LHCN-M2 (cell line): ENCODE measurements at regions not wholly inside any gene's neighbourhood (a gene's known extent, or its start where the extent isn't known, plus 50 kb on each side); places are given as distances from the start of the nearest gene placed in this dataset.
"Not testable (repeated sequence)": the region's sequence is repeated elsewhere in the genome, so short reads cannot be mapped to it uniquely, and the experiment has no call there.

Experiments
- DNase-seq: peaks from one replicate; pipeline ENCODE4 v3.0.0-alpha.2; 2012; ENCODE audit warnings: low read depth

- not testable (repeated sequence) for DNase-seq
Measured at GRCh38 chr2:111365986-111366640, 245.4 kb downstream of the BCL2L11 start.

- DNase-seq, result not testable (repeated sequence)
Measured at GRCh38 chr2:111366641-111367029, 245.9 kb downstream of the BCL2L11 start.

- not testable (repeated sequence) for DNase-seq
Measured at GRCh38 chr2:111367080-111367479, 246.4 kb downstream of the BCL2L11 start.

GRCh38 chr2:111367871-111368270 lies 247.2 kb downstream of the BCL2L11 start:
- peak; percentile 9 for DNase-seq

- not testable (repeated sequence) for DNase-seq
Measured at GRCh38 chr2:111368288-111368687, 247.6 kb downstream of the BCL2L11 start.

- DNase-seq, result not testable (repeated sequence)
Measured at GRCh38 chr2:111373060-111373459, 252.3 kb downstream of the BCL2L11 start.

- not testable (repeated sequence) for DNase-seq
Measured at GRCh38 chr2:111373989-111374388, 253.3 kb downstream of the BCL2L11 start.

GRCh38 chr2:111374734-111375133 lies 254.0 kb downstream of the BCL2L11 start:
- DNase-seq, result not testable (repeated sequence)

GRCh38 chr2:111375320-111375883 lies 254.7 kb downstream of the BCL2L11 start:
- not testable (repeated sequence) for DNase-seq

- not testable (repeated sequence) for DNase-seq
Measured at GRCh38 chr2:111376272-111376970, 255.7 kb downstream of the BCL2L11 start.

- not testable (repeated sequence) for DNase-seq
Measured at GRCh38 chr2:111376971-111377352, 256.2 kb downstream of the BCL2L11 start.

- DNase-seq, result not testable (repeated sequence)
Measured at GRCh38 chr2:111377386-111377959, 256.8 kb downstream of the BCL2L11 start.

- not testable (repeated sequence) for DNase-seq
Measured at GRCh38 chr2:111378348-111378747, 257.6 kb downstream of the BCL2L11 start.

GRCh38 chr2:111380733-111381439 lies 260.2 kb downstream of the BCL2L11 start:
- not testable (repeated sequence) for DNase-seq

- DNase-seq, result not testable (repeated sequence)
Measured at GRCh38 chr2:111381530-111382306, 261.0 kb downstream of the BCL2L11 start.

GRCh38 chr2:111382507-111382906 lies 261.8 kb downstream of the BCL2L11 start:
- DNase-seq, result not testable (repeated sequence)

GRCh38 chr2:111383311-111383710 lies 262.6 kb downstream of the BCL2L11 start:
- DNase-seq, result not testable (repeated sequence)

GRCh38 chr2:111385226-111385957 lies 264.7 kb downstream of the BCL2L11 start:
- DNase-seq, result not testable (repeated sequence)

- DNase-seq, result peak; percentile 30
Measured at GRCh38 chr2:111390605-111391004, 269.9 kb downstream of the BCL2L11 start.
